HG03432 (cell line): ENCODE measurements at regions not wholly inside any gene's neighbourhood (a gene's known extent, or its start where the extent isn't known, plus 50 kb on each side); places are given as distances from the start of the nearest gene placed in this dataset.
"Not testable (repeated sequence)": the region's sequence is repeated elsewhere in the genome, so short reads cannot be mapped to it uniquely, and the experiment has no call there.

ENCODE experiments used
- ATAC-seq: cut with Tn5 transposase; IDR thresholded peaks from one replicate; pipeline ENCODE4 v1.9.1; 2021; ENCODE audit warnings: mild to moderate bottlenecking, moderate library complexity; ENCODE audit not compliant: unreplicated experiment

DNA sequence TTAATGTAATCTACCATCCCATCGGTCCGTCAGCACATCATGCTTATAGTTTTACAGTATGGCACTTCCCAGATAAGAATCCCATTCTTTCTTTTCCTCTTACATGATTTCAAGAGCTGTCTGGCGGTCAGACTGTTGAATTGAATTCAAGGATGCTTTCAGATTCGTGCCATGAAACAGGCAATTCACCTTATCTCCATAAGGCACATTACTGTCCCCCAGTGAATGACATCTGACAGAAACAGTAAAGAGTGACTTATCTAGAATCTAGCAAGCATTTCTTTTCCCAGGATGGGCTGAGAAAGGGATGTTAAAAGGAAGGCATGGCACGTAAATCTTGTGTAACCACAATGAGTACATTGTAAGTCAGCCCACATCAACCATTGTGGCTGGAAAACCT, 61.1 kb upstream of the SEM1 start:
- ATAC-seq = no peak

DNA sequence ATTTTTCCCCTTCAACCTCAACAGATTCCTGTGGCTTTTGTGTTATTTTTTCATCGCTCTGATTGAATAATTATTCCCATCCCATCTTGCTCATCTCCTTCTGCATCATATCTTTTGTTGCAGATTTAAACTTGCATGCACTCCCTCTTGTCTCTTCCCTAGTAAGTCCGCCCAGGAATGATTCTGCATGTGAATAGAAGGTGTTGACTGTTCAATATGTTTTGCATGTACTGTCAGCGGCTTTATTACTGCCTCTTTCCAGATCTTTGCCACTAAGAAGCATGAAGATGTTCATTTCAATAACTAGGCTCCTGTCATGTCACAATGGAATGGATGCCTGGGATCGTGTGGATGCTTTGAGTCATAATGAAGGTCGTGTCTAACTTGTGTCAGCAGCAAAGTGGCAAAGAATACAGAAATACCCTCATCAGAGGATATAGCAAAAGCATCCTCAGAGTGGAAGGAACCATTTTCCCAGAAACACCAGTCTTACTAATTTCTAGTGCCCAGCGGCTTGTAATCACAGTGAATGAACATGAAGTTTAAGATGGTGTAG, 62.6 kb upstream of the SEM1 start:
- ATAC-seq = no peak

GRCh38 chr7:96773483-96773882, 63.8 kb upstream of the SEM1 start:
- no peak for ATAC-seq

- ATAC-seq = no peak
These were observed 64.7 kb upstream of the SEM1 start for GRCh38 chr7:96774358-96774757.

- no peak for ATAC-seq
These were observed 65.4 kb upstream of the SEM1 start for GRCh38 chr7:96775046-96775445.

- ATAC-seq = no peak
These were observed 68.6 kb upstream of the SEM1 start for GRCh38 chr7:96778263-96778662.

- no peak for ATAC-seq
These were observed 72.3 kb upstream of the SEM1 start for GRCh38 chr7:96781919-96782318.

DNA sequence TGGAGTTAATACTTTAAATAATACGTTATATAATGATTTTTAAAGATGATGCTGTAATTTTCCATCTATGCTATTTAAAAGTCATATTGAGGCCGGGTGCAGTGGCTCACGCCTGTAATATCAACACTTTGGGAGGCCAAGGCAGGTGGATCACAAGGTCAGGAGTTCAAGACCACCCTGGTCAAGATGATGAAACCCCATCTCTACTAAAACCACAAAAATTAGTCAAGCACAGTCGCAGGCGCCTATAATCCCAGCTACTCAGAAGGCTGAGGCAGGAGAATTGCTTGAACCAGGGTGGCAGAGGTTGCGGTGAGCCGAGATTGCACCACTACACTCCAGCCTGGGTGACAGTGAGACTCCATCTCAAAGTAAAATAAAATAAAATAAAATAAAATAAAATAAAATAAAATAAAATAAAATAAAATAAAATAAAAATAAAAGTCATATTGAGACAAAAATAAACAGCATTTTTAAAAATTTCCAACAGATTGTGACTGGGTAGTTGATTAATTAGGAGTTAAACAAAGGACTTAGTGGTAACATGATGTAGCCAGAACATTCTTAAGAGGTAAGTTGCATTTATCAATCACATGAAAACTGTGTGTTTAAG, 73.1 kb upstream of the SEM1 start:
- ATAC-seq = not testable (repeated sequence)

DNA sequence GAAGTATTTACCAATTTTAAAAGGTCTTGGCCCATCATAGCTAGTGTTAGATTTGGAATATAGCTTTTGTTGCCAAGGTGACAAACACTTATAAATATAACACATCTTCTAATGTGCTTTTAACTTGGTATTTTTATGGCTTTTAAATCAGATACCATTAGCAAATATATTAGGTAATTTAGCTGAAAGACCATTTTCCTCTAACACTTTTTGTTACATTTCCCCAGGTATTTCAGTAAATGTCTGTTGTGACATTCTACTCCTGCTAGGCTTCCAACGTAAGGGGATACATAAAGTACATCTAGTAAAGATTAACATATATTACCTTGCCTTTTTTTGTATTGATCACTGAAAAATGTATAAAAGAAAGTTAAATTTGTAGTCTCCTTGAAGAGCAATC, 75.0 kb upstream of the SEM1 start:
- ATAC-seq = no peak

DNA sequence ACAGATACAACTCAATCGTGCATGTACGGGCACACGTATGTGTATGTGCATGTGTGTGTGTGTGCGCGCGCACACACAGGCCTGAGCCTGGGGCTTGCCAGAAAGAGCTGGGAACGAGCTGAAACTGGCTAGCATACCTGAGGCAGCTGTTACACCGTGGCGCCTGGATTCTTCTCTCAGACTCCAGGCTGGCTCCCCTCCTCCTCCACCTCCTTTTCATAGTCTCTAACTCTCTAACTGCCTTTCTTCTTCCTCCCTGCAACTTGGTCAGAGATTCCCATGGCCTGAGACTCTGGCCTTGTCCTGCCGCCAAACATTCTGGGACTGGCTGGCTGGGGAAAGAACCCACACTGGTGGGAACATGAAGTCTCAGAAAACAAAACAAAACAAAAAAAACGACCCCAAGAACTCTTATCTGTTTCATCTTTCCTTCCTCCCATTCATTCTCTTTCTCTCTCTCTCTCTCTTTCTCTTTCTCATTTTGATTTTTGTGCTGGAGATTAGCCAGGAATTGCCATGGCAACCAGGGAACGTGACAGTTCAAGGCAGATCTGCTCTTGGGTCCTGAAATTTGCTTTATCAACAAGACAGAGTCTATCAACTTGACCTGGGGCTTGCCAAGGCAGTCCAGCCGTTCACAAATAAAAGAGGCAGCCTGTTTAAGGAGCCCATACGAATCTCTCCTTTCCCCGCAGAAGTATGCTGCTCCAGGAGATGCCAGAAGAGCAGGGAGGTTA, 76.8 kb upstream of the SEM1 start:
- ATAC-seq = no peak

- ATAC-seq = no peak
These were observed 77.4 kb upstream of the SEM1 start for GRCh38 chr7:96786998-96787395.

DNA sequence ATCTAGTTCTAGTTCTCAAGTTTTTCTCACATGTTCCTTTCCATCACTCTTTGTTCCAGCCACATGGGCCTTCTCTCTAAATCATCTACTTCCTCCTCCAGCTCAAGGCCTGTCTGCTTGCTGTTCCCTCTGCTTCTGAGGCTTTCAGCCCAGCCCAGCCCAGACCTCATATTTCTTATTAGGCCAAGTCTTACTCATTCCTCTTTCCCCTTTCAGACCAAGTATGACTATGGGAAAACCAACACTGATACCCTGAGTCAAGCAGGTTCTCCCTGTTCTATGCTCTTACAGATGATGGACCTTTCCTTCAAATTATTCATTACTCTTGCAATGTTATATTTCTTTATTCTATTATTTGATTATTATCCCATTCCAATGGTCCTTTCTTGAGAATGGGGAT, 80.3 kb upstream of the SEM1 start:
- ATAC-seq = no peak

DNA sequence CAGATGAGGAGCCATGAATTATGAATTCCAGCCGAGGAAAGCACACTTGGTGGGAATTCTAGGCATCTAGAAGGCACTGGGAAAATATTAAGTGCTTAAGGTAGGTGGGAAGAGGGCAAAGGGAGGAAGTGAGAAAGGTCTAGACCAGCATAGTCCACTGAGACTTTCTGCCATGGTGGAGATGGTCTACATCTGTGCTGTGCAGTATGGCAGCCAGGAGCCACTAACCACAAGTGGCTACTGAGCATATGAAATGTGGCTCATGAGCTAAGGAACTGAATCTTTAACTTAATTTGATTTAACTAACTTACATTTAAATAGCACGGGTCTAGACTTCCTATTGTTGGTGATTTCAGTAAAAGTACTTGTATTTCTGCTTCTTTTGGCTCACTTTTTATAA, 82.5 kb upstream of the SEM1 start:
- ATAC-seq = no peak

DNA sequence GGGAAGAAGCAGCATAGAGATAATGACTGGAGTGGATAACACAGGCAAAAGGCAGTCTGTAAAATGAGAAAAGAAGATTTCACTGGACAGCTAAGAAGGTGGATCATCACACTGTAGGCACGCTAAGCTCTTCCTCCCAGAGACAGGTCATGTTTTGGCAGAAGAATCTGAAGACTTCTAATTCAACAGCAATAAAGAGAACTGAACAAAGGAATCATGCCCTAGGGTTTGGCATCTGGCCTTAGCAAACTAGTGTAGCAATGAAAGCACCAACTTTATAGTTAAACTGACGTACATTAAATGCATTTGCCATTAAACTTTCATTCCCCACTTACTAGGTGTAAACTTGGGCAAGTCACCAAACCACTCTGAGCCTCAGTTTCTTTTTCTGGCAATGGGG, 84.4 kb upstream of the SEM1 start:
- ATAC-seq = no peak

DNA sequence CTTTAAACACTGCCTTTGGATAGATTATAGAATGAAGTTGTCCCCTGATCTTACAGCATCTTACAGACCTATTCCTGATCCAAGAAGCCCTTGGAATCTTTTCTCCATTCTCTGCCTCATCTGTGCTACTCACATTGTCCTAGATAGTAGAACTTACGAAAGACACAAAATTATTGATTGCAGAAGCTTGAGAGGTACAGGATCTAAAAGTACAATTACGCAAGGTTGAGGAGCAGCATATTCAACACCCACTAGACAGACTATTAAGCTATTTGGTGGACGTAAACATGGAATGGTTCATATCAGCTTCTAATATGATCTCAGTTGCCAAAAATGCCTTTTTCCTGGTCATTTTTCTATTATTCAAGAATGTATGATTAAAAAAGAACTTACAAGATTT, 90.5 kb upstream of the SEM1 start:
- no peak for ATAC-seq

DNA sequence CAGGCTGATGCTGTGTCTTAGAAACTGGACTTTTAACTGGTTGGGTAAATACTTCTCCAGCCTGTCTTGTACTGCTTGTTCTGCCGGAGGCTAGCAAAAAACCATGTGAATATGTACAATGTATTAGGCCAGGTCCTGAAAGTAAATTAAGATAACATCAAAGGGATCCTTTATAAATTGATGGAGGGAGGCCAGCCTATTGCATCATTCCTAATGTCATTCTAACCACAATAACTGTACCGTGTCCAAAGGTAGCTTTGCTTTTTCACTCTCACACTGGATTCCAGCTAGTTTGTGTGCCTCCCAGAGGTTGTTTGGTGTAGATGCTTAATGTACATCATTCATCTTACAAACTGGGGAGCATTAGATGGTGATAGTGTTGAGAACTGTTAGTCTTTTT, 91.2 kb upstream of the SEM1 start:
- ATAC-seq = no peak

DNA sequence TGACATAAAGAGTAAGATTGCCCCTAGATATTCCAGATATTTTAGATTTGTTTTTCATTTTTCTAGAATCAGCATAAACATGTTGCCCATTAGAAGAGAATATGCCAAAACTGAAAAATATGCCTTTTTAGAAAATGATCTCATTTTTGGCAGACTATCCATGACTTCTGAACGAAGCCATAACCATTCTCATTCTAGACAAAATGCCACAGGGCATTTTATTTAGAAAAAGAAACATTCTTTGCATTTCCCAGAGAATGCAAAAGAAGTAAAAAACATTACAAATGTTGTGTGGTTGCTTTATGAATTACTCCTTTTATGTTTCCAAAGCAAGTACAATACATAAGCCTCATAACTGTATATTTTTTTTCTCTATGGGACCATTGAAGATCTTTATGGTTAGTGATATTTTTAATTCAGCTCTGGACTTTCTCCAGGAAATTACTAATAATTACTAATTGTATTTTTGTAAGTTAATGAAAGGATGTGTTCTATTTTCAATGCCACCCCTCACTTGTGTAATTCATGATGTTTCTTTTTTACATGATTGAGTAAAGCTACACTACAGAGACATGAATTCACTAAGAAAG, 109.6 kb upstream of the SEM1 start:
- ATAC-seq = no peak

DNA sequence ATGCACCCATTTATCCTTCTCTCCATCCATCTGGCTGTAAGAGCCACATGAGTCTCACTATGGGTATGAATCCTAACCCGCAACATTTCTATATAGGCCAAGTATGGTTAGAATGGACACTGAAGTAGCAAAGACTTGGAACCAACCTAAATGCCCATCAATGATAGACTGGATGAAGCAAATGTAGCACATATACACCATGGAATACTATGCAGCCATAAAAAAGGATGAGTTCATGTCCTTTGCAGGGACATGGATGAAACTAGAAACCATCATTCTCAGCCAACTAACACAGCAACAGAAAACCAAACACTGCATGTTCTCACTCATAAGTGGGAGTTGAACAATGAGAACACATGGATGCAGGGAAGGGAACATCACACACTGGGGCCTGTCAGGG, 111.5 kb upstream of the SEM1 start:
- not testable (repeated sequence) for ATAC-seq

- ATAC-seq = no peak
These were observed 113.2 kb upstream of the SEM1 start for GRCh38 chr7:96822824-96823223.

DNA sequence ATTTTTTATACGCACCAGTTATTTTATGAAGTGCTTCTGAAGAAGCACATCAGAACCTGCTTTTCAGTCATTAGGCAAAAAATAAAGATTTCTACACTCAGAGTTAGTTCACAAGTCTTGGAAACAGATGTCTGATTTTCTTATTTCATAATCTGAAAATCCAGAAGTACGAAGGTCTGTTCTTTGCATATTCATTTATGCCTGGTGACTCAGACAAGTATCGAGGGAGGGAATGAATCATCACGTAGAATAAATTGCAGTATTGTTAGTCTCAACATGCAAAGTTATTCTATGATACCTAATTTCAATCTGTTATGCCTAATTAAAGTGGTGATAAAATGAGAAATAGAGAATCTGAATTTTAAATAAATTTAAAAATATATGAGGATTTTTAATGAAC, 113.6 kb upstream of the SEM1 start:
- no peak for ATAC-seq

DNA sequence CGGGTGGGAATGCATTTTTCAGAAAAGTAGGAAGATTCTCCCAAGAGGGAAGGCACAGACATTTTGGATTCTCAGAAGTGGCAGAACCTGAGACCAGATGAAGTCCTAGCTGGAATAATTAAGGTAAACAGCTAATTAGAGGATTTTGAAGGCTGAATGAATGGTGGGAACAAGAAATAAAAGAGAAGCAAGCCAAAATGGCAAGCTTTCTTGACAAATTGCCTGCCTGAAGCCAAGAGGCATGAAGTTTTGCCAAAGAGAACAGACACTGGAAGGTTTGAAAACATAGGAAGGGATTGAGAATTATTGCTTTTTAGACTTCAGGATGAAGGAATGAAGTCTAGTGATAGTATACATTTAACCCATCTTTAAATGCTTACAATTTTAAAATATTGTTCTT, 115.0 kb upstream of the SEM1 start:
- ATAC-seq = no peak

GRCh38 chr7:96825285-96825684, 115.6 kb upstream of the SEM1 start:
- no peak for ATAC-seq
